GM18499 (cell line): ENCODE measurements at regions not wholly inside any gene's neighbourhood (a gene's known extent, or its start where the extent isn't known, plus 50 kb on each side); places are given as distances from the start of the nearest gene placed in this dataset.

ENCODE experiments used
- ATAC-seq: cut with Tn5 transposase; IDR thresholded peaks from one replicate; pipeline ENCODE4 v1.9.1; 2021; ENCODE audit warnings: moderate number of reproducible peaks; ENCODE audit not compliant: insufficient read depth, unreplicated experiment

DNA sequence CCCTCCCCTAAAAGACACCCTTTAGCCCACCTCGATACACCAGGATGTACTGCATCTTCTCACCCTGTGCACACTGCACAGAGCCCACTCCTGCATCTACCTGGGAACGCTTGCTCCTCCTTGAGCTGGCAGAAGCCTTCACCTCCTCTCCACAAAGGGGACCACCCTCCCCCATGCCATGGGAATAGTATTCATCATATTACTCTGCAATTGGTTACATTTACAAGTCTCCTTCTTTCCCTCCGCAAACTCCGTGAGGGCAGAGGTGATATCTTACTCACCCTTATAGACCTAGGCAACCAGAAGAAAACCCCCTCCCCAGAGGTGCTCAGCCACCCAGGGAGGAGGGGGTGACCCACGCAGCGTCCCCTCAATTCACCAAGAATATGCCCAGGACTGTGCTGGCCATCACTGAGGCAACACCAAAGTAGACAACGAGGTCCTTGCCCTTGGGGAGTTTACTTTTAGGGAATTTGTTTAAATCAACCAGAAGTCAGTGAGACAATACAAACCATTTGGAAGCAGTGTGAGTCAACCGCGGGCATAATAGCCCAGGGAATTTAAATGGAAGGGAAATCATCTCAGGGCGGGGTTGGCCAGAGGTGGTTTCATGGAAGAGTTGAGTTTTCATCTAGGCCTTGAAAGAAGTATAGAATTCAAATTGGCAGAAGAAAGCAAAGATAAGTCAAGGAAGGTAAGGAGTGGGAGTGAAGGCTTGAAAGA is 214.5 kb downstream of the BARX2 start:
- ATAC-seq: no peak

DNA sequence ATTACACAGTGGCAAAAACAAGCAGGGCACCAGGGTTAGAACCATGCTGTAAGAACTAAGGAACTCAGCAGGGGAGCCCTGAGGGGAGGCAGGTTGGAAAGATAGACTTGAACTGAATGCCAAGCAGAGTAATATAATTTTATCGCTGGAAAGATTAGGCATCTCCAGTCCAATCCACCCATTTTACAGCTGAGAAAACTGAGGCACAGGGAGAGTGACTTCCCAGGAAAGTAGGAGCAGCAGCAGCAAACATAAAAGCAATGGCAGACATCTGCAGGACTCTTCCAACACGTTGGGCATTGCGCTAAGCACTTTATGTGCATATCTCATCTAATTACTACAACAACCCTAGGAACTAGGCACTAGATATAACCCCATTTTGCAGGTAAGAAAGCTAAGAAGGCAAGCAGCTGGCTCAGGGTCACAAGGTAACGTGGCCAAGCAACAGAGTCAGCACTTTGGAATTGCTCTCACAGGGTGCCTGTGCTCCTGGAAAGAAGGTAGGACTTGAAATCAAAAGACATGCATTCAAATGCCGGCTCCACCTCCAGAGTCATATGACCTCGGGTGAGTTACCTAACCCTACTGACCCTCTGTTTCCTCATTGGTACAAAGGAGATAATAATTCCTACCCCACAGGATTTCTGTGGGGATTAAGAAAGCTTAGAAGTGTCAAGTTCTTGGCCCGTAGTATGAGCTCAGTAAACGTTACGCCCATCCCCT is 215.3 kb downstream of the BARX2 start:
- ATAC-seq: no peak

DNA sequence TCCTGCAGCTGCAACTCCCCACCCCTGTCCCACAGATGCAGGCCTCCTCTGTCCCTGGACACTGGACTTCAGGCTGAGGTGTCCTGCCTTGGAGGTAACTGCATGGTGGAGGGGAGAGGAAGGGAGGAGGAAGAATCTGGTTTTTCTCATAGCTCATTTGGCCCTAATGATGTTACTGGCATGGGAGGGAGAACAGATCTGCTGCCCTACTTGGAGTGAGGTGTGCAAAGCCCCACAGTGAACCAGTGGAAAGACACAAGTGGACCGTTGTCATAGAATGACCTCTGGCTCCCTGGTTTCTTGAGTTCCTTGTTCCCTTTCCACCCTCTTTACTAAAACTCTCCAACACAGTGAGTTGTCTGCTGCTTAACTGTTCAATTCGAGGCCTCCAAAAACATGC is 215.9 kb downstream of the BARX2 start:
- ATAC-seq: no peak

DNA sequence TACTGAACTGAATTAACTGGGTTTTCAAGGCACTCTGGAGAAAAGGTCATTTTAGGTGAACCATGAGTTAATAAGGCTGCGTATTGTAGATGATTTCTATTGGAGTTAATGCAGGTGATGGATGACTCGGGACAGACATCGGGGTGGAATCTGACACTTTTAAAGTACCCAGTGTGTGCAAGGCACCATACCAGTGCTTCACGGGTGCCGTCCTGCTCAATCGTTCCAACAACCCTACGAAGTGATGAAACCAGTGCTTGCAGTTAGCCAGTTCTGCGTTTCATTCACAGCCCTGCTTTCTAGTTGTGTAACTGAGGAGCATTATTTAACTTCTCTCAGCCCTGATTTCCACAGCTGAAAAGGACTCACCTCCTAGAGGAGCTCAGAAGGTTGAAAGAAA is 216.5 kb downstream of the BARX2 start:
- no peak for ATAC-seq

DNA sequence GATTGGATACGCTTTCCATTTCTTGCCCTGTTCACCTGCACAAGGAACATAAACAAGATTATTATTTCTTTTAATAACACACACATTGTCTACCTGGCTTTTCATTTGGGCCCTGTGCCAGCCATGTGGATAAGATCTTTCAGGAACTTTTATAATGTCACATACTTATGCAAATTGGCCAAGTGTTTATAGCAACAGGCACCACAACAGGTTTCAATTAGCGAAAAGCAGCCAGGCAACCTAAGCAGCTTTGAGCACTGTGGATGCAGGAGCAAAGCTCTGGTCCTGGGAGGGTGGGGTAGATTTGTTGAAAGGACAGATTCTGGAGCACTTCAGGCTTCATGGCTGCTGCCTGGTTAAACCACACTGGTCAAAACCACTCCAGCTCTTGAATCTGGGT is 217.4 kb downstream of the BARX2 start:
- ATAC-seq: no peak

DNA sequence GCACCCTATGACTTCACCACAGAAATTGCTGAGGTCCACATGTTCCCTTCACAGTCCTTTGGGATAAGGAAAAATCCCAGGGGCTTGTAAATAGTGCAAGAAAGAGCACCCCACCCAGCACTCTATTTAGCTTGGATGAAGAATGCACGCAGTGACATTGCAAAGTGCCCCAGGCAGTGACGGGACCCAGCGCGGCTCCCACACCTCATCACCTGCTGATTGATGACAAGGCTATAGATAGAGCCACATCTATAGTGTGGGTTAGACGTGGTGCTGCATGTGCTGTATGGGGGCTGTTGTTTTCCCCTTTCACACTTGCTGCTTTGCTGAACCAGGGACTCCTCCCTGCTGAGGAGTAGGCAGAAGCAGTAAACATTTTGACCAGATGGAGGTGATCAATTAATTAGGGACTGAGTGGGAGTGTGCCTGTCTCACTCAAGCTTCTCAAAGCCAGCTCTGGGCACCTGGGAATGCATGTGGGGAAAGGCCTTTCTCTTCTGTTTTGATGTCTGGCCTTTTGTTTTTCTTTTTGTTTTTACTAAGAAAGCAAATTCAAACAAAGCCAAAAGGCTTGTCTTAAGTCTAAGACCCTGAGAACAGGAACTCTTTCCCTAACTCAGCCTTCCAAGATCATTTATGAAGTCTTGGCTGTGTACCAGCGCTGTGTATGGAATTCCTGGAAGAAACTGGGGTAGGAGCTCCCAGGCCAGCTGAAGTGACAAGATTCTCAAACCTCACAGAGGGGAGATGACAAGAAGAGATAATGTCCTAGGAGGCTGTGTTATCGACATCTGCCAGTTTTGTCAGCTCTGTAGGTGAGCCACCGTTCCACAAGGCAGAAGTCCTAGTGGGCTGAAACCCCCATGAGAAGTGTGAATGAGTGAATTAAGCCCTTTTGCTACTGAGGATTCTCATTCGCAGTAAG is 219.7 kb downstream of the BARX2 start:
- no peak for ATAC-seq

DNA sequence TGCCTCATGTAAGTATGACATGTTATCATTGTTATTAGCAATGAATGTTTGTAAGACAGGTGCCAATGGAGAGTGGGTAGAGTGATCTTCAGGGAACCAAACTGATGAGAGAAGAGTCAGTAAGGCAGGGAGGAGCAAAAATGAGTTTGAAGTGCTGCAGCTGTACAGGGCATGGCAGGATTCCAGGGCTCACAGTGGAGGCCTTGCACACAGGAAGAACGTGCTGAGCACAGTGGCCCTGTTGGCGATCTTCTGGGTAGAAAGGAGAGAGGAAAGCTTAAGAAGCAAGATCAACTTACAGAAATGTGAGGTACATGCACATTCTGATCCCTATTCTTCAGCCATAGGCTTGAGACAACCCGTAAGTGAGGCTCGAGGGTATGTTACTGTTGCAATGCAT is 219.3 kb upstream of the TMEM45B start:
- ATAC-seq: no peak

DNA sequence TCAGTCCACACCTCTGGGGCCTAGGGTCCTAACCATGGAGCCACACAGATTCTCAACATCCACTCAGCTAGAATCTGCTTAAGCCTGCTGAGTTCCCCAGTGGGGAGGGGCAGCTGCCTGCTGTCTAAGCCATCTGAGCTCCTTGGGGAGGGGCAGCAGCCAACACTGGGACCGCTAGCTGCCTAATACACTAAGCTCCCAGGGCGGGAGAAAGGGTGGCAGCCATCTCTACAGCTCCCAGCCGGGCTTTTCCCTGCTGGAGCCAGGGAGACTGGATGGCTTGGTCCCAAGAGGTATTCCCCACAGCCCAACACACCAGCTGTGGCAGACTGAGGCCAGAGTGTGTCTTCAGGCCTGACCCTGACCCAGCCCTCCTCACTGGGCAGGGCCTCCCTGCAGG is 217.3 kb upstream of the TMEM45B start:
- ATAC-seq: no peak

DNA sequence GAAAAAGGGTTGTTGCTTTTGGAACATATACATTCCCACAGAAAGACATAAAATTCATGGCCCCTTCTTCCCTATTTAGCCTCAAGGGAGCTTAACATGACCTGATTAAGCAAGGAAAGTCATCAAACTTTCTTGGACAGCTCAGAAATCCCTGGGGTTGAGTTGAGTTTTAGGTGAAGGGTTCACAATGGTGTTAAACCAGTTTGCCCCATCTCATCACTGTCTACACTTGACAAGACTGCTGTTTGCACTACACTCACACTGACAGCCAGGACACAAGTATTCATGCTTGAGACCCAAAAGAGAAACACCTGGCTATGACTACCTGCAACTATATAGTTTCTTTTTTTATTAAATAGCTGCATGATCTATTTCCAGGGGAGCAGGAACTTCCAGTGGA is 209.8 kb upstream of the TMEM45B start:
- ATAC-seq: no peak

DNA sequence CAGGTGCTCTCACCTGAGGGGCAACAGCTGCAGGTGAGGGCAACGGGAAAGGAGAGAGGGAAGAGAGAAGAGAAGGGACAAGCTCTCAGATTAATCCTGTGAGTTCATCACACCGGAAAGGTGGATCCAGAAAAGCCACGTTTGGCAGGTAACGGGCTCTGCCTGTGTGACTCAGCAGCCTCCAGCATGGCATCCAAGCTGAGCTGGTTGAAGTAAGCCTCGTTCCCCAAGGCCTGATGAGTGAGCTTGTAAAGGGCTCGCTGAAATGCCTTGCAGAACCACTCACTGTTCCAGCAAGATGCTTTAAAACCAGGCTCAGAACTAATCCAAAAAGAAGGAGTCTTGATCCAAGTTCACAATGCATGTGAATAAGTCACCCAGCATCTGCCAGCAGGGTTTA is 206.9 kb upstream of the TMEM45B start:
- ATAC-seq: no peak

DNA sequence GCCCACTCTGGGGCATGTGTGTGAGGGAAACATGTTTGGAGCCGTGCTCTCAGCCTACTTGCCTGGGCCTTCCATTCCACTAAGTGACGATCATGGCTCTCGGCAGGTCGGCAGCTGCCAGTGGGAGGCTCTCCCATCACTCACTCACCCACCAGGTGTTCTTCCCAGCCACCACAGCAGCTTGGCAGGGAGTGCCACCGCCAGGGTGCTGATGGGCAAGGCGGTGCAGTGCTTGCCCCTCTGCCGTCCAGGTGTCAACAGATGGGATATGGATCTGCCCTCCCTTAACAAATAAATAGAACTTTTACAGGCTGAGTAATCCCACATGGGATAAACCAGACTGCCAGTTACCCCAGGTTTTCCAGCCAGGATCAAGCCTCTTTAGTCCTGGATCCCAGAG is 205.5 kb upstream of the TMEM45B start:
- no peak for ATAC-seq

DNA sequence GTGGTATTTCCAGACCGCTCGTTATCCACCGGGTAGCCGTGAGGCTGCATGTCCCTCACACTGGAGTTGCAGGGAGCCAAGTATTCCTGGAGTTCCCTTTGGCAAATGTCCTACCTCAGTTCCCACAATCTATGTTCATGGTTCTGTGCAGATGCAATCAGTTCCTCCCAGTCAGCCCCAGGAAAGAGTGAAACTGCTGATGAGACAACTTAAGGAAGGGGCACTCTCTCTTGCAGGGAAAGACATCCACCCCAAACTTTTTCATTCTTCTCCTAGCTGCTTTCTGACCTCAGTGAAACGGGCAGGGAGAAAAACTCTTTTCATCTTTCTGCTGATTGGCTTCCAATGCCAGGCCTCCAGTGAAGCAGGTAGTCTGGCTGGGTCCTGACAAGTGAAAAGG is 205.1 kb upstream of the TMEM45B start:
- ATAC-seq: no peak

DNA sequence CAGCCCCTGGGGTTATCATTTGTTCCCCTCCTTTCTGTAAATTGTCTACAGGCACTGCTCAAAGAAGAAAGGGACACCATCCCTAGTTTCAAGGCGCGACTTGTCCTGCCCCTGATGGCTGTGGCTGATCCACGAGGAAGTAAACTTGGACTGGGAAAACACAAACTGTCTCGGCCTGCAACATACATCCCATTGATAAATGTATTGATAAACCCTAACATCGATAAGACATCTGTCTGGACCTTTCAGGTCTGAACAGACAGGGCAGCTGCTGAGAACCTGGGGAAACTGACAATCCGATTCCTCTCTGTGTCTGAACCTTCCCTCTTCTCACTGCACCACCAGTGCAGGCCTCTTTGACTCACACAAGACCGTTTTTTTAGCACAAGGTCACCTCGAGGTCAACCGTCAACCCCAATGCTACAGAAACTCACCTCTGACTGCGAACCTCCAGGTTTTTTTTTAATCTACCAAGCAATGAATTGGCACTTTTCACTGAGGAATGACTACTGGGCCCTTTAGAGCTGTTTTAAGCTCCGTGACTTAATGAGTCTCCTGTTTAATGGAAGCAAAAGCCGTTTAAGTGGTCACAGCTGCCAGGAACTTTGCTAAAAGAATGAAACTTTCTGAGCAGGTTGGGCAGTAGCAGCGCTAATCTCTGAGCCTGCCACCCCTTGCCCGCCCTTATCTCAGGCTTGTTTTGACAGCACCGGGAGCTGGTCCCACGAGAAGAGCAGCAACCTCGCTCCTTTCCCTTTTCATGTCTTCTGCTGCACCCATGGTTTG is 203.8 kb upstream of the TMEM45B start:
- no peak for ATAC-seq

DNA sequence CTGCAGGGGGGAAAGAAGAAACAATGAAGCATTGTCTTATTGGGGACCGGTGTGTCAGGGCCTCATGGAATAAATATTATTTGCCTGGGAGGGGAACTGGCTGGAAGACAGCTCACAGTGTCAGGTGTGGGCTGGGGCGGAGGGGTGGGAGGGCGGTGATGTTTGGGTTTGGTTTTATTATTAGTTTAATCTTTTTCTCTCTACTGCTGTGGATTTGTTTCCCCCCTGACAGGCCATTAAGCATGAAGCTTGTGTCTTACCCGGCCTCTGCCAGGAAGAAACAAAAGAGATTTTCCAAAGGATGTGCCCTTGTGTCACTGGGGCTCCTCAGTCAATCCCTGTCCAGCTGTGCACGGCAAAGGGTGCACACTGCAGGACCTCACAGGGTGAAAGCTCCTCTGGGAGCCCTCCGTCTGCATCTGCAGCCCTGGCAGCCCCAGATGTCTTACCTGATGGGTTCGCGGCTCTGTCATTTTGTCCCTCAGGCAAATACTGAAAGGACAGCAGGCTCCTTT is 203.1 kb upstream of the TMEM45B start:
- no peak for ATAC-seq

DNA sequence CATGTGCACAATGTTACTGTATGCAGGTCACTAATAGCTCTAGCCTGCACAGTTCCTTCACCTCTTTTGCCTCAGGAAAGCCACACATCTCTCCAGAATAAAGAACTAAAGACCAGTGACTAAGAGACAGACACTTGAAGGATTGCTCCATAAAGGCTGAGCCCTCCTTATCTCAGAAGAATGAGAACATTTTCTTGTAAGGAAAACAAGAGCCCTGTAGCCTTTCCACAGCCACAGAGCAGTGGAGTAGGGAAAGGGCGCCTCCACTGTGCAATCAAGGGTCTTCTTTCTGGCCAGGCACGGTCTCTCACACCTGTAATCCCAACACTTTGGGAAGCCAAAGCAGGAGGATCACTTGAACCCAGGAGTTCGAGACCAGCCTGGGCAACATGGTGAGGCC is 202.6 kb upstream of the TMEM45B start:
- no peak for ATAC-seq

DNA sequence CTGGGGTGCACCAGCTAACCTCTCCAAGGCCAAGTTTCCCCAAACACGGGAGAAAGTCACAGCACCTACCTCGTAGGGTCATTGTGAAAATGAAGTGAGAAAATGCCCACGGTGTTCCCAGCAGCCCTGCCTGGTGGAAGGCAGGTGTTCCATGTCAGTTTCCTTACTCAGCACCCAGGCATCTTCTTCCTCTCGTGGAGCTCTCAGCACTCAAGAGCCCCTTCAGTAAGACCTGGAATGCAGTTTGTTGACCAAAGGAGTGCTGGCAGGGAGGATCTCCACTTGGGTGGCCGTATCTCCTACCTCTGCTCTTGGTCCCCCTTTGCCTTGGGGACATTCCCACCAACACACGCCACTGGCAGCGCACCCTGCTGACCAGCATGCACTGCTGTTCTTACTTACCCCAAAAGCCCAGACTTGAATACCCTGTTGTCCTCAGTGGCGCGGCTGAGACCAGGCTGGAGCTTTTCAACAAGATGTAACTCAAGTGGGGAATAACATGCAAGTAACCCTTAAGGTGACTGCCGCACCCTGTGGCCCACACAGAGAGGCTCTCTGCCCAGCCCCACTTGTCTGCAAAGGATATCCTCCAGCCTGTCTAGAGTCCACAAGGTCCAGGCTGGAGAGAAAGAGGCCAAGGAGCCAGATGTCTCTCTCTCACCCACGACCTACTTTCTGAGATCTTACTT is 201.2 kb upstream of the TMEM45B start:
- ATAC-seq: no peak

DNA sequence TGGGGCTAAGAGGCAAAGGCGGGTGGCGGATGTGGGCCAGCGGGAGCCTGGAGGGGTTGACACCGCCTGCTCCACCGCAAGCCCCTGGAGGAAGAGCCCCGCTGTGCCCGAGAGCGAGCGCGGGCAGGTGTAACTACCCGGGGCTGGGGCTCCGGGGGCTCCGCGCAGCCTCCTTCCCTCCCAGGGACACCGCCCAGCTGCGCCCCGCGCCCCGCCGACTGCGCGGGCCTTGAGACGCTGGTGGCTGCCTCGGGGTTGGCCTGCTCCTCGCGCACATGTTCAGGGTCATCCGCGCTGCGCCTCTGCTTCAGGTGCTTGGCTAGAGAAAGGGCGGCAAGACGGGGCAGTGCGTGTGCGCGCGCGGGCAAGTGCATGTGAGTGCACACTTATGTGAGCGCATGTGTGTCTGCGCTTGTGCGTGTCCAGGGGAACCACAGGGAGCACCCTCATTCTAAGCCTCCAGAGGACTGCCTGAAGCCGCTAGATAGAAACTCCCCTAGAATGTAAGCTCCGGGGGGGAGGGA is 197.5 kb upstream of the TMEM45B start:
- ATAC-seq: no peak

DNA sequence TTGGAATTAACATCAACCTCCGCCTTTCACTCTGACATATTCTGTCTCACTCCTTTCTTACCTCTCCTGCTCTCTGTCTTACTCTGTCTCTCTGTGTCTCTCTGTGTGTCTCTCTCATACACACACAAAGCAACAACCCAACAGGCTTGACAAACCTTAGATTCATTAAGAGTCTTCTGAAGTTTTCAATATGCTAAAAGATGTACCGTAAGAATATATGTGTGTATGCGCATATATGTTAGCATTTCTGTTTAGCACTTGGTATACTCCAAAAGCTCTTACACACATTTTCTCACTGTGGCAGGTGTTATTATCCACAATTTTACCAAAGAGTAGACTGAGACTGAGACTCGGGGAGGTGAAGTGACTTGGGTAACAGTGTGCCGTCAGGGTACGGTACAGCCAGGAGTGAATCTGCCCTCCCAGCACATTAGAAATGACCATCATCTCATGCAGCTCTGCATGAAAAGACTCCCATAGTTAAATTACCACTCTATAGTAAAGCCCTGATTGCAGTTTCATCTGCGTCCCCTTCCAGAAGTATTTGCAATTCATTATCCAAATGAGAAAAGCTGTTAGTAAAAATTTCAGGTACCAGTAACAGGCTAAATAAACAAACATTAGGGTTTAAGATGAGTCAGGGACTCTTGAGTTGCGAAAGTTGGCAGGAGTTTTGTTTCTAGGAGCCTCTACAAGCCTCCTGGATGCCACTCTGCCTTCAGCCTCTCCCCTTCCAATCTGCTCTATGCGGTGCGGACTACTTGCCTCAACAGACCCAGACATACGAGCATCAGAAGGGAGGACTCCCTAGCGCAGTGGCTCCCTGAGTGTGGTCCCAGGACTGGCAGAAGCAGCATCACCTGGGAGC is 195.2 kb upstream of the TMEM45B start:
- ATAC-seq: no peak
